ENCODE measurements at regions not wholly inside any gene's neighbourhood (a gene's known extent, or its start where the extent isn't known, plus 50 kb on each side); places are given as distances from the start of the nearest gene placed in this dataset.
"Not testable (repeated sequence)": the region's sequence is repeated elsewhere in the genome, so short reads cannot be mapped to it uniquely, and the experiment has no call there.

DNA sequence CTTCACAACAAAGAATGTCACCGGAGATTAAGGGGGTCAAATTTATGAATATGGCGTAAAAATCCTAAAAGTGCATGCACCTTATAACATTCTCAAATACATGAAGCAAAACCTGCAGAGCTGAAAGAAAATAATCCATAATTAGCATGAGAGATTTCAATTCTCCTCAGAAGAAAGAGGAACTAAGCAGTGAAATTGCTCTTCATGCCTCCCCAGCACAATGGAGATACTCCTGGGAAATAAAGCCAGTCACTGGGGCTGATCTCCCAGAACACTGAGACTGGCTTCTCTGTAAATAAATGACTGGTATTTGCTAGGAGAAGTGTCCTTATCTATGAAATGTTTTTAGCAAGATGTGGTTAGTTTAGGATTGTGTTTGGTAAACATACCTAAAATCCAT lies 68.1 kb downstream of the GOLGA6L6 start:
- H3K9me3 ChIP-seq; DNase-seq (ENCODE audit: extremely low spot score); H3K27me3 ChIP-seq; H3K4me3 ChIP-seq; H3K36me3 ChIP-seq; H3K27ac ChIP-seq (replicated peaks in 1 of 4); H3K4me1 ChIP-seq; intact Hi-C loops (cut with DNase I): not testable (repeated sequence)
- no CpG with 5 or more reads among the region's 2 CpGs for WGBS

DNA sequence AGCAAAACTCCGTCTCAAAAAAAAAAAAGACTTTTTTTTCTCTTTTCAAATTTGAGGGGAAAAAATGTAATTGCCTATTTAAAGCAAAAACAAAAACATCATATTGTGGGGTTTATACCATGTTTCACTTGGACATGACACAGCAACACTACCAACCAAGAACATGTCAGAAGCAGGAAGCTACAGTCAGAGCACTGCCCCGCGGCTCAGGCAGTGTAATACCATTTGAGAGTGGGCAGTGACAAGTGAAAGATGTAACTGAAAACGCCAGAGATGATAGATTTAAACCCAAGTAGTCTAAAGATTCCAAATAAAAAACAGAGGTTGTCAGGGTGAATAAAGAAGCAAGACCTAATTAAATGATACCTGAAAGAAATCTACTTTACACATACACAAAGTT lies 68.6 kb downstream of the GOLGA6L6 start:
- DNase-seq (ENCODE audit: extremely low spot score); H3K27me3 ChIP-seq; intact Hi-C loops (cut with DNase I); H3K27ac ChIP-seq (replicated peaks in 1 of 4); H3K4me3 ChIP-seq; H3K4me1 ChIP-seq; H3K36me3 ChIP-seq; H3K9me3 ChIP-seq: not testable (repeated sequence)
- 100% methylated on average over 1 of the region's 4 CpGs for WGBS

DNA sequence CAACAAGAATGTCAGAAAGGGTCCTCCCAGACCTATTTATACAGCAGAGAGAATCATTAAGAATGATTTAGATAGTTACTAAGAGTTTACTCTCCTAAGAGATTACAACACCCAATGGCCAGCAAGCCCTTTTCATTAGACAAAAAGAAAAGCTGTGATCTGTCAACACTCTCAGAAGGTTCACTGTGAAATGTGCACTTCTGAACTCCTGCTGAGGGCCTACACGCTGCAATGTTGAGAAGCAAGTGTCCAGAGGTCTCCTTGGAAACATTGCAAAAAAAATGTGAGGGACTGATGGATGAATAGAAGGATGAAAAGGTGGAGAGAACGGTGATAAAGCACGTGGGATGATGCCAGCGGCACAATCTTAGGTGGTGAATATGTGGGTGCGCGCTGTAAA lies 70.8 kb downstream of the GOLGA6L6 start:
- no CpG with 5 or more reads among the region's 6 CpGs for WGBS
- H3K4me1 ChIP-seq; intact Hi-C loops (cut with DNase I); H3K27ac ChIP-seq (replicated peaks in 1 of 4); DNase-seq (ENCODE audit: extremely low spot score); H3K36me3 ChIP-seq; H3K9me3 ChIP-seq; H3K27me3 ChIP-seq; H3K4me3 ChIP-seq: not testable (repeated sequence)

DNA sequence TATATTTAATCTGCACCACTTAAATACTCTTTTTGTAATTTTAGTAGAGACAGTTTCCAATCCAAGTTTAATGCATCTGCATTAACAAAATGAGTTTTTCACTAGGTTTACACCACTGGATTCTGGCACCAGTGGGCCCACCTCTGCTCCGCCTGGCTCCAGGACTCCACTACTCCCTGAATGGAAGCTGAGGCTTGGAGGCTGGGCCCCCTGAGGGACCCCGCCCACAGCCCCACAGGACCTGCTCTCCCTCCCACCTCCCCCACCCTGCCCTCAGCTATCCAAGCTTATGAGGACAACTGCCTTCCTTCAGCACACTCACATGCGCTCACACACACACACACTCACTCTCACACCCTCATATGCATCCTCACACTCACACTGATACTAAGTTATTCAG lies 100.5 kb downstream of the GOLGA6L6 start:
- H3K4me1 ChIP-seq; H3K36me3 ChIP-seq; H3K27ac ChIP-seq (replicated peaks in 1 of 4); intact Hi-C loops (cut with DNase I); H3K9me3 ChIP-seq; DNase-seq (ENCODE audit: extremely low spot score); H3K27me3 ChIP-seq; H3K4me3 ChIP-seq: not testable (repeated sequence)
- no CpG with 5 or more reads among the region's 3 CpGs for WGBS

DNA sequence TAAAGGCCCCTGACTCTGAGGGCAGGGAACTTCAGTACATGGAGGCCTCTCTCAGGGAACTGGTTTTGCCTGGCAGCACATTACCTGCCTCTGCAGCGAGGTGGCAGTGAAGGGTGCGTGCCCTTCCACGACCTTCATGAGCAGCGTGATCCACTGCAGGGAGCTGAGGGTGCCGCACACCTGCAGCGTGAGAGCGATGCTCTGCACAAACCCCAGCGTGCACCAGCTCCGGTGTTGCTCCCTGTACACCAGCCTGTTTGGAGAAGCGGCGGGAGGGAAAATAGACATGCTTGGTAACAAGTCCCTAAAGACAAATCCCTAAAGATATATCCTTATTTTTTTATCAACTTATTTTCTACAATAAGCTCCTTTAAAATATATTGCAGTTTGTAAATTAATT lies 101.2 kb downstream of the GOLGA6L6 start:
- H3K9me3 ChIP-seq; H3K27ac ChIP-seq (replicated peaks in 1 of 4); H3K27me3 ChIP-seq; H3K4me1 ChIP-seq; intact Hi-C loops (cut with DNase I); DNase-seq (ENCODE audit: extremely low spot score); H3K4me3 ChIP-seq; H3K36me3 ChIP-seq: not testable (repeated sequence)
- WGBS: 98% methylated on average over 5 of the region's 11 CpGs

DNA sequence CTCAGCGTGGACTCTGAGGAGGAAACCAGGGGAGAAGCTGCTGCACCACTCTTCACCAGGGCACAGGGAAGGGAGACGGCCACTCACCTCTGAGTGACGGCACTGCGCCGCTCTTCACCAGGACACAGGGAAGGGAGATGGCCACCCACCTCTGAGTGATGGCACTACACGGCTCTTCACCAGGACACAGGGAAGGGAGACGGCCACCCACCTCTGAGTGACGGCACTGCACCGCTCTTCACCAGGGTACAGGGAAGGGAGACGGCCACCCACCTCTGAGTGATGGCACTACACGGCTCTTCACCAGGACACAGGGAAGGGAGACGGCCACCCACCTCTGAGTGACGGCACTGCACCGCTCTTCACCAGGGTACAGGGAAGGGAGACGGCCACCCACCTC lies 102.5 kb downstream of the GOLGA6L6 start:
- H3K27ac ChIP-seq (replicated peaks in 1 of 4); H3K4me3 ChIP-seq; intact Hi-C loops (cut with DNase I); H3K36me3 ChIP-seq; DNase-seq (ENCODE audit: extremely low spot score); H3K27me3 ChIP-seq; H3K4me1 ChIP-seq; H3K9me3 ChIP-seq: not testable (repeated sequence)
- no CpG with 5 or more reads among the region's 15 CpGs for WGBS

DNA sequence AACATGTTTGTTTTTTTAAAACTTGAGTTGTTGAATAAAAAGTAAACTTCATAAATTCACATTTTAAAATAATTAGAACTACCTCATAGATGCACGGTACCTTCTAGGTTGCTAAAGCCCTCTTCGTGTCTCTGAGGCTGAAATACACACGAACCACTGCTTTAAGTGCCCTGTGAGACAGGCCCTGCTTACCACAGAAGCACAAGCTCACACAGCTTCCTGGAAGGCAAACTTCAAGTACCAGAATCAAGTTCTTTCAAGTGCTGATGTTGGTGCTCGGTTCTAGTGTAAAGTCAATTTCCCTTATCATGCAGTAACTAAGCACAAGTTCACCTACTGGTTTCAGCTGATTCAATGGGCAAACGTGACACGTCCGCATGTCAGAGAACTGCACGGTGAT lies 103.3 kb downstream of the GOLGA6L6 start:
- H3K9me3 ChIP-seq; H3K36me3 ChIP-seq; H3K27me3 ChIP-seq; H3K4me3 ChIP-seq; DNase-seq (ENCODE audit: extremely low spot score); intact Hi-C loops (cut with DNase I); H3K27ac ChIP-seq (replicated peaks in 1 of 4); H3K4me1 ChIP-seq: not testable (repeated sequence)
- WGBS: no CpG with 5 or more reads among the region's 8 CpGs

DNA sequence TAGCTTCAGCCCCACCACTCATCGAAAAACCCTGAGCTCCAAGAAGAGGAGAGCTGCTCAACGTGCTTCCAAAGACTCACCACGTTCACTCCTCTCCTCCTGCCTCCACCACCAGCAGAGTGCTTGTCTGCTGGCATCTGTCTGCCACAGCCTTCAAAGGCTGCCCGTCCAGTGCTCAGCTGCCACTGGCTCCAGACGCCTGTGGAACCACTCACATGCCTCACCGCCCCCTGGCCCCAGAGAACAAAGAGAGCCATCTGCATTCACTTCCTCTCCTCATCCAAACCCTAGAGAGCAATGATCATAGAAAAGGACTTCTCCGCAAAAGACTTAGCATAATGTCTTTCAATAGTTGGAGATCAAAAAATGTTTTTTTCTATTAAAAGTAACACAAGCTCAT lies 108.1 kb downstream of the GOLGA6L6 start:
- H3K9me3 ChIP-seq; H3K4me3 ChIP-seq; intact Hi-C loops (cut with DNase I); H3K27me3 ChIP-seq; H3K36me3 ChIP-seq; H3K4me1 ChIP-seq; H3K27ac ChIP-seq (replicated peaks in 1 of 4); DNase-seq (ENCODE audit: extremely low spot score): not testable (repeated sequence)
- WGBS: no CpG with 5 or more reads among the region's 7 CpGs

DNA sequence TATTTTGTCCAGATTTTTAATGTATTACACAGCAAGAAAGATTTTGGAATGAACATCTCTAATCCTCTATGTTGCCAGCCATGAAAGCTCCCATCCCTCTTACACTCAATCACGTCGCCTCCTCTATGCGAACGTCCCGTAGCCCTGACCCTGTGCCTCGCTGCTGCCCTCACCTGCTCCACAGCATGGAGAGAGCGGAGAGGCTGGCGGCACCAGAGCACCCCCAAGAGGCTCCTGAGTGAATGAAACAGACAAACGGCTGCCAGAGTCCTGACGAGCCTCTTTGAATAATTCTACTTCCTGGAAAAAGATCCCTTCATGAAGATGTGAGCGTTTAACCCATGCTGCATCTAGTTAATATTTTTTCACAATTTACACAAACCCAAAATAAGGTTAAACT lies 111.1 kb downstream of the GOLGA6L6 start:
- H3K4me1 ChIP-seq; intact Hi-C loops (cut with DNase I): not testable (repeated sequence)
- no CpG with 5 or more reads among the region's 11 CpGs for WGBS

DNA sequence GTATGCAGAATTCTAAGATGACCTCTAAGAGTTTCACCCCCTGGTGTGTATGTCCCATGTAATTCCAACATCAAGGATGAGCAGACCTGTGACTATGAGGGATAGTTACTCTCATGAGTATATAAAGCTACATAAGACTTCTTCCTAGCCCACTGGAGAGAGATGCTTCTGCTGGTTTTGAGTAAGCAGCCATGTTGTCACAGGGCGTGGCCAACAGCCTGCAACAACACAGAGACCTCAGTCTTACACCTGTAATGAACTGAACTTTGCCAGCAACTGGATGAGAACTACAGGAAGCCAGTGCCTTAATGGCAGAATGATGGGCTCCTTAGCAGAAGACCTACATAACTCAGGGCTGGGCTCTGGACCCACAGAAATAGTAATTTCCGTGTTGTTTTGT lies 120.9 kb downstream of the GOLGA6L6 start:
- H3K27me3 ChIP-seq; intact Hi-C loops (cut with DNase I); H3K36me3 ChIP-seq; H3K4me1 ChIP-seq; H3K9me3 ChIP-seq; H3K27ac ChIP-seq (replicated peaks in 1 of 4); DNase-seq (ENCODE audit: extremely low spot score); H3K4me3 ChIP-seq: not testable (repeated sequence)
- 37% methylated on average over 2 of the region's 2 CpGs for WGBS

More for the DNA sequence above, 111.1 kb downstream of the GOLGA6L6 start:
- not testable (repeated sequence) for H3K27me3 ChIP-seq; H3K4me3 ChIP-seq; H3K9me3 ChIP-seq; H3K27ac ChIP-seq (replicated peaks in 1 of 4); H3K36me3 ChIP-seq; DNase-seq (ENCODE audit: extremely low spot score)

DNA sequence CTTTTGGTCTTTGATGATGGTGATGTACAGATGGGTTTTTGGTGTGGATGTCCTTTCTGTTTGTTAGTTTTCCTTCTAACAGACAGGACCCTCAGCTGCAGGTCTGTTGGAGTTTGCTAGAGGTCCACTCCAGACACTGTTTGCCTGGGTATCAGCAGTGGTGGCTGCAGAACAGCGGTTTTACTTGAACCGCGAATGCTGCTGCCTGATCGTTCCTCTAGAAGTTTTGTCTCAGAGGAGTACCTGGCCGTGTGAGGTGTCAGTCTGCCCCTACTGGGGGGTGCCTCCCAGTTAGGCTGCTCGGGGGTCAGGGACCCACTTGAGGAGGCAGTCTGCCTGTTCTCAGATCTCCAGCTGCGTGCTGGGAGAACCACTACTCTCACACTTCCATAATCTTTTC lies 125.0 kb downstream of the GOLGA6L6 start:
- H3K27me3 ChIP-seq; DNase-seq (ENCODE audit: extremely low spot score); H3K4me3 ChIP-seq; H3K9me3 ChIP-seq; H3K27ac ChIP-seq (replicated peaks in 1 of 4); intact Hi-C loops (cut with DNase I); H3K4me1 ChIP-seq; H3K36me3 ChIP-seq: not testable (repeated sequence)
- 61% methylated on average over 7 of the region's 7 CpGs for WGBS

DNA sequence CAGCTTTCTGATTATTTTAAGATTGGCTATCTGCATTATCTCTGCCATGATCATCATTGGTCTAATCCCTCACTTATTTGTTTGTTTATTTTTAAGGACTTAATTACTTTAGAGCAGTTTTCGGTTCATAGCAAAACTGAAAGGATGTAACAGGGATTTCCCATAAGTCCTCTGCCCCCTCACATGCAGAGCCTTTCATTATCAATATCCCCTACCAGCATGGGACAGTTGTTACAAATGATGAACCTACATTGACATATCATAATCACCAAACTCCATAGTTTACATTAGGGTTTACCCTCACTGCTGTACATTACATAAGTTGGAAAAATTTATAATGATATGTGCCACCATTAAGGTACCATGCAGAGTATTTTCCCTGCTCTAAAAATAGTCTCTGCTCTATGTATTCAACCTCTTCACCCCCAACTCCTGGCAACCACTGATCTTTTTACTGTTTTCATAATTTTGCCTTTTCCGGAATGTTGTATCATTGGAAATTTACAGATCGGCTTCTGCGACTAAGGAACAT lies 131.9 kb downstream of the GOLGA6L6 start:
- H3K4me1 ChIP-seq; intact Hi-C loops (cut with DNase I); DNase-seq (ENCODE audit: extremely low spot score): not testable (repeated sequence)

More for the DNA sequence above, 131.9 kb downstream of the GOLGA6L6 start:
- not testable (repeated sequence) for H3K27ac ChIP-seq (replicated peaks in 1 of 4); H3K4me3 ChIP-seq; H3K27me3 ChIP-seq; H3K36me3 ChIP-seq
- WGBS: 91% methylated on average over 4 of the region's 4 CpGs
- H3K9me3 ChIP-seq: peaks cover 0 to 15% (median 7%) of the 10 kb centered on the region in 4 donors
